ENCODE measurements at regions not wholly inside any gene's neighbourhood (a gene's known extent, or its start where the extent isn't known, plus 50 kb on each side); places are given as distances from the start of the nearest gene placed in this dataset.

GRCh38 chr13:26475176-26476110 lies 82.0 kb upstream of the WASF3 start:
- 0 out of 2 replicates have a peak, but pooled peaks have one; percentile 3 for ATAC-seq (ENCODE audit: low read depth)
- intact Hi-C loops (cut with micrococcal nuclease): no loop called here
- Histone ChIP-seq H4K8ac (ENCODE audit: low read depth in 2 of 2, low read length in 2 of 2) (peak overlapping the region; percentile 19 to 75), H2BK15ac (ENCODE audit: low read depth, low read length) (peak overlapping the region; percentile 72; the same call in 2 of the 3 replicates), H2AFZ (replicated peaks; ENCODE audit: low read length, poor library complexity) (peak overlapping the region; percentile 96), H2BK20ac (ENCODE audit: low read depth, low read length) (peak overlapping the region; percentile 14; the same call in 1 of the 2 replicates), H3K56ac (ENCODE audit: extremely low read depth, insufficient read depth, low read length) (no peak overlapping the region; the same call in 1 of the 2 replicates), H3K23ac (ENCODE audit: low read depth, low read length) (no peak overlapping the region), H3K79me1 (ENCODE audit: low read depth in 1 of 2, low read length in 2 of 2) (no peaks in the 10 kb centered on the region), H2AK5ac (ENCODE audit: low read depth, low read length) (peak overlapping the region; percentile 7), H3K14ac (replicated peaks; ENCODE audit: low read depth, low read length) (peak overlapping the region; percentile 75), H3K9me1 (ENCODE audit: insufficient read depth, low read length) (peaks cover 9% of the 10 kb centered on the region; the same call in 1 of the 2 replicates), H3K4ac (ENCODE audit: low read depth, low read length) (peak overlapping the region; percentile 77), H3K4me1 (ENCODE audit: control insufficient read depth, insufficient read depth, low read length) (peaks cover 12% of the 10 kb centered on the region), H3K4me3 (ENCODE audit: insufficient read depth, low read depth, low read length) (no peak overlapping the region), H3K18ac (ENCODE audit: low read depth, low read length) (peak overlapping the region; percentile 38), H4K20me1 (ENCODE audit: insufficient read depth, low read length) (no peaks in the 10 kb centered on the region), H2AK9ac (replicated peaks; ENCODE audit: low read depth, low read length, poor library complexity) (no peak overlapping the region), H4K5ac (ENCODE audit: low read depth, low read length) (peak overlapping the region; percentile 53), H3K4me2 (ENCODE audit: low read depth, low read length) (peak overlapping the region; percentile 53), H2BK5ac (ENCODE audit: low read depth, low read length, poor library complexity, severe bottlenecking) (peak overlapping the region; percentile 0), H3K27ac (ENCODE audit: insufficient read depth, low read length) (no peak overlapping the region; the same call in 1 of the 2 replicates), H4K91ac (ENCODE audit: insufficient read depth, low read depth, low read length) (peak overlapping the region; percentile 61), H3K9me3 (ENCODE audit: control insufficient read depth, insufficient read depth, low read length) (no peaks in the 10 kb centered on the region), H3K27me3 (ENCODE audit: control insufficient read depth, insufficient read depth, low read length) (no peaks in the 10 kb centered on the region), H3K9ac (ENCODE audit: low read depth, low read length) (no peak overlapping the region), H3K36me3 (ENCODE audit: control insufficient read depth, insufficient read depth, low read length) (no peaks in the 10 kb centered on the region), H2BK120ac (ENCODE audit: low read depth, low read length) (peak overlapping the region; percentile 92)
- DNase-seq: no peak
- CTCF ChIA-PET: interaction anchor here (0.6 to 1.3 kb wide), 2 partner anchors 154 to 223 kb away, joined by 3 to 4 read pairs; no protein-coding TSS in a partner anchor
- BruUV-seq (replicated peaks): no TSS peak
- POLR2A ChIA-PET (ENCODE audit: unreplicated experiment): no interaction called here
- dilution Hi-C loops (cut with HindIII; ENCODE audit: low sequenced_read_pairs, unreplicated experiment): no loop called here
- in situ Hi-C loops (cut with MboI; ENCODE audit: low sequenced_read_pairs): no loop called here
- TF ChIP-seq MAZ (IDR thresholded peaks at IDR 0.05; ENCODE audit: borderline replicate concordance, low read depth, low read length) (no peak), RFX5 (IDR thresholded peaks at IDR 0.05; ENCODE audit: low read depth, low read length) (no peak), MAFK (IDR thresholded peaks at IDR 0.05; ENCODE audit: low read depth, low read length) (no peak), FOS (IDR thresholded peaks at IDR 0.05; ENCODE audit: low read depth, low read length) (no peak), CHD1 (IDR thresholded peaks at IDR 0.05; ENCODE audit: low read depth, low read length) (no peak), CTCF (conservative IDR thresholded peaks at IDR 0.05; ENCODE audit: low read depth, low read length) (no peak)
- WGBS, 2 experiments (ENCODE audit: extremely low coverage in 2 of 2, insufficient read length in 1 of 2): 39% methylated on average over 4 of the region's 15 CpGs; no CpG with 5 or more reads in 1 of the 2 experiments

Measured in IMR-90 (cell line).